HG03521 (cell line): ENCODE measurements at regions not wholly inside any gene's neighbourhood (a gene's known extent, or its start where the extent isn't known, plus 50 kb on each side); places are given as distances from the start of the nearest gene placed in this dataset.
"Not testable (repeated sequence)": the region's sequence is repeated elsewhere in the genome, so short reads cannot be mapped to it uniquely, and the experiment has no call there.

Experiments
- ATAC-seq: cut with Tn5 transposase; IDR thresholded peaks from one replicate; pipeline ENCODE4 v1.9.1; 2021; ENCODE audit warnings: mild to moderate bottlenecking, moderate library complexity; ENCODE audit not compliant: unreplicated experiment

DNA sequence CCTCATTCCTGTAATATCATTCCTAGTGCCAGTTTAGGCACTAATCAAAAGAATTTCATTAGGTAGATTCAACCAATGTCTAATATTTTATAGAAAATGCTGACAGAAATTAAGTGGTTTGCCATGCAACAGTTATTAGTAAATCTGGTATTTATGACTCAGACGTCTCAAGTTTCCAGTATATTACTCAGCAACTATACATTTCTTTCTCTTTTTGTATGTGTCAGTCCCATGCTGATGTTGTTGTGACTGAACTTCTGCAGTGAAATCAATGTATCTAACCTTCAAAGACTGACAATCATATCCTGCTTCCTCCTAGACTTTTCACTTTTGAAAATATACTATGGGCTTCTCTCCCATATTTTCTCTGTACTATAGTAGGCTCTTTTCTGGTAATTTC is 822.5 kb downstream of the NR2F1-AS1 start:
- no peak for ATAC-seq

DNA sequence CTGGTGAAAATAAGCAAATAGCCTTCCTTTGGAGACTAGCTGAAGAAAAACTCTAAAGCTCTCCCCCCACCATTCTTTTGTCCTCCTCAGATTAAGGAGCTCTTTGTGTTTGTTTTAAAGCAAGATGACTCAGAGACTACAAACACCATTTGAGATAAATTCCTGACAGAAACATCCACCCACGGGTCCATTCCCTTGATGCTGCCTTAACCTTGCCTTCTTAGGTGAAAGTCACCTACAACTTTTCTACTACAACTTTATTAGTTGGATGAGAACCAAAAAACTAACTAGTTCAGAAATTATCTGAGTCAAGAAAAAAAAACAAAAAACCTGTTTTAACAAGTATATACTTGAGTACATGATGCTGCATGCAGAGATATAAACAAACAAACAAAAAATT is 831.1 kb downstream of the NR2F1-AS1 start:
- no peak for ATAC-seq

DNA sequence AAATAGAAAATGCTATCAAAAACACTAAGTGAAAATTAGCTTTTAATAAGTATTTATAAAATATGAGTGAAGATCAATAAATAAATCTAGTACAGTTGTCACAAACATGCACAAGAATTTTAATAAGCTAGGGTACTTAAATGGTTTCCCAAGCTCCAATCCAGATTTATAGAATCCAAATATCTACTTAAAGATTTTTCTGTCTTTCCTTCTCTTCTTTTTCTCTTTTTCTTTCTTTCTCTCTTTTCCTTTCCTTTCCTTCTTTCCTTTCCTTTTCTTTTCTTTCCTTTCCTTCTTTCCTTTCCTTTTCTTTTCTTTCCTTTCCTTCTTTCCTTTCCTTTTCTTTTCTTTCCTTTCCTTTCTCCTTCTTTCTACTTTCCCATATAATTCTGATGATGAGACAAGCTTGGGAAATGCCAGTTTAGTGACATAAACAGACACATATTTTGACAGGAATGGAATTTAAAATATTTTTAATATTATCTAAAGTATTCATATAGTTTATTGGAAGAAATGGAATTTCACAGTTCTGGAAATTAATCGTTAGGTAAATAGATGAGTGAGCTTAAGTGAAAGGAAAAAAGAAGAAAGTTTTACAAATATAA is 832.8 kb downstream of the NR2F1-AS1 start:
- no peak for ATAC-seq

DNA sequence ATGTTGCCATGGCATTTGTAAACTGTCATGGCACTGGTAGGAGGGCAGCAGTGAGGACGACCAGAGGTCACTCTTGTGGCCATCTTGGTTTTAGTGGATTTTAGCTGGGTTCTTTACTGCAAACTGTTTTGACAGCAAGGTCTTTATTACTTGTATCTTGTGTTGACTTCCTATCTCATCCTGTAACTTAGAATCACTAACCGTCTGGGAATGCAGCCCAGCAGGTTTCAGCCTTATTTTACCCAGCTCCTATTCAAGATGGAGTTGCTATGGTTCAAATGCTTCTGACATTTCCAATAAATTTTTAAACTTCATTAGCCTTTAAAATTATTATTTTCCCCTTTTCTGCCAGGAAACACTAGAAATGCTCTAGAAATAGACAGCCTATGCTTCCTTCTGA is 839.1 kb downstream of the NR2F1-AS1 start:
- ATAC-seq: no peak

DNA sequence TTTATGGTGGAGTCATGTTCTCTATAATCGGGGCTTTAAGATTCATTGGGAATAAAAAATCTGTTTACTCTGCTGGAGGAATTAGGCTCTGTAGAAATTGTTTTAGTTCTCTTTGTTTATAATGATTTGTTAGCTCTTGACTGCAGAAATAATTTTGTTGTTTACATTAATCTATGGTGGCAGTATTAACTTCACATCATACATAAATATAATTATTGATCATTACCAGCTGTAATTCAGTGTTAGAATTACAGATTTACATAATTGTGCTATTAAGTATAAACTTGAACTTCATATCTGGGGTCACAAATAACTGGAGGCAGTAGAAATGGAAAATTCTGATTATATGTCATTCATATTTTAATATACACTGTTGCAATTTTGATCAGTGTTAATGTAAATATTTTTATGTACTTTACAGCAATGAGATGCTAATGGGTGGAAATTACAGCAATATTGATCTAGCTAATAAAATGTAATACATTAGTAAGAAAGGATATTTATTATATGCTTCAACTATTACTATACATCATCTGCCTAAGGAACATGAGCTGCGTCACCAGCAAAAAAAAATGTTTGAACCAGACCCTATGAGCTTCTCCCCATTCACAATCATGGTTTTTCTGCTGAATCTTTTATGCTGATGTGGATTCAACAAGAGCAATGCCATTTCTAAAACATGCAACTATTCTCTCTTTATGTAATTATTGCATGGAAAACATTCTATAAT is 846.6 kb downstream of the NR2F1-AS1 start:
- no peak for ATAC-seq

DNA sequence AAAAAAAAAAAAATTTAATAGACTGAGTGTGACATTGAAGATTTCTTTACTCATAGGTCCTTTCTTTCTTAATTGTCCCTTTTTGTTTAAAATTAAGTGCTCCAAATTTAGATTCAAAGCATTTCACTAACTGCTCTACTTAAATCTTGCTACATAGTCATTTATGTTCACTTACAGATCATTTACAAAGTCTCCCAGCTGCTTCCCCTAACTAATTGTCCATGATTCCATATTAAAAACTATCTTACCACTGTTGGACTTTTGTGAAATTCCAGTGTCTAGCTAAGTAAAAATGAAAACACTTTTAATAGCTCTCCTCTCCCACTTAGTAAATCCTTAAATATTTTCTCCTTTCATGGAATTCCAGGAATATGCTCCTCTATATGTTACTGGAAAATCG is 850.5 kb downstream of the NR2F1-AS1 start:
- ATAC-seq: no peak

DNA sequence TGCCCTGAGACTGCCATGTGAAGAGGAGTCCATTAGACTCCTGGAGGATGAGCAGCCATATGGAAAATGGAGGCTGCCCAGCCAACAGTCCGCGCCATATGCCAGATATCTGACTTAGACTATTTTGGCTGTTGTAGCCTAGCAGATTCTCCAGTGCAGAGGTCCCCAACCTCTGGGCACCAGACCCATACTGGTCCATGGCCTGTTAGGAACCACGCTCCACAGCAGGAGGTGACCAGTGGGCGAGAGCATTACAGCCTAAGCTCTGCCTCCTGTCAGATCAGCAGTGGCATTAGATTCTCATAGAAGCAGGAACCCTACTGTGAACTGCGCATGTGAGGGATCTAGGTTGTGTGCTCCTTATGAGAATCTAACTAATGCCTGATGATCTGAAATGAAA is 851.9 kb downstream of the NR2F1-AS1 start:
- no peak for ATAC-seq

DNA sequence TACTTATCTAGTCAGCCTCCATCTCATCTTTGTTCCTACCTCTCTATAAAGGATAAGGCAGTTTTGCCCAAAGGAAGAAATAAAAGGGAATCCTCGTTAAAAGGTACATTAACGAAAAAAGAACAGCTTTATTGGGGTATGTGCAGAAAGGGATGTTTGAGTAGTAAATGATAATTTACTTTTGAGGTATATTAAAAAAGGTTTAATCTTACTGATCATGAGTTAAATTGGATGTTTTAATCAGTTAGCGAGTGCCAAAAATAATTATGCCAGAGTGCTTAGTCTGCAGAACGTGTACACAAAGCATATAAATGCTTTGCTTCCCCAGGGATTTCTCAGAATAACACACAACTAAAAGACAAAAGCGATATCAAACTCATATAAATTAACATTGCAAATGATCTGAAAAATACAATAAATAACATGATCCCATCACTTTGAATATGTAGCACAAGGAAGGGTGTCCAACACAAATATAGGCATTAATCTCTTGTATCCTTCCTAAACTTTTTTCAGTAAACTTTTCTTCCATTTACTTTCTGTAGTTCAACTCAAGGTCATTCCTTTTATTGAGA is 865.0 kb downstream of the NR2F1-AS1 start:
- ATAC-seq: no peak

DNA sequence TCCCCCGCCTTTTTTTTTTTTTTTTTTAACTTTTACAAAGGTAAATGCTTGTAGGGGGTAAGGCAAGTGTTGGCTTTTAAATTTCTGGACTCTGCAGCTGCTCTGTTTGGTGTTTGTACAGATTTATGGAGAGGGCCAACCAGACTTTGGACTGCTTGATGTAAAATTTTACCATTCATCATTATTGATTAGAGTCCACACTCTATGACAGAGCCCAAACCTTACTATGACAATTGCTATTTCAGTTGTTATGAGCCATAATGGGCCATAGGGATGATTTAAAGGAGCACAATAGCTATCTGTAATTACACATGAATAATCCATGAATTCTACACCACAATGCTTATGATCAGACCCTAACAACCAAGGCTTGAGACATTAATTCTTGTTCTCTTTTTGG is 867.2 kb downstream of the NR2F1-AS1 start:
- no peak for ATAC-seq

DNA sequence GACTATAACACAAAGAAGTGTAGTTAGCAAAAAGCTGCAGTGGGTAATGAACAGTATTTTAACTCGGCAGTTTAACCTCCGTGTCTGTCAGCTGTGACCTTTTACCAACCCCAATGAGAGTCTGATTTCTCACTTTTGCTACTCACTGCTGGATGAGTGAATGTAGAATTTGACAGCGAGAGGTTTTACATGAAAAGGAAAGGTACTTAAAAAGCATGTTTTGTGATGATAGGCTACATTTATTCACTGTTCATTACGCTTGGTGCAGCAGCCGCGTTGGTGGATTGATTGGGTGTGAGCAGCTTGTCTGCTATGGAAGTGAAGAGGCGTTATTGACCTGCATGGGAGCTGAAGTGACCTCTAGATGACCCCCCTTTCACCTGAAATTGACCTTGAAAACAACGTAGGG is 867.7 kb downstream of the NR2F1-AS1 start:
- ATAC-seq: no peak

DNA sequence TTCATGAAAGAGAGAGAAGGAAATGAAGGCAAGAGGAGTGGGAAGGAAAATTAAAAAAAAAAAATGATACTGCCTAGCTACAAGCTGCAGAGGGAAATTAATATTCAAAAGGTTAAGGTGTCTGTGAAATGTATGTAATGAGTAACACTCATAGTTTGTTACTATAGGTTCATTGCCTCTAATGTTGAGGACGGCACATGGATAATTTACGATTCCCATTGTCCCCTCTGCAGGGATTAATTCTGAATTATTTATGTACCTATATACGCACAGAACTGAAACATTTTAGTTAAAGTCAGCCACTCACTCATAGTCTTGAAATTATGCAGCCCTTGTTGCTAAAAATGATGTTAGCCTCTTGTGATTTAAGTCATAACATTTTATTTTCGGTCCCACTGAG is 869.1 kb downstream of the NR2F1-AS1 start:
- no peak for ATAC-seq

DNA sequence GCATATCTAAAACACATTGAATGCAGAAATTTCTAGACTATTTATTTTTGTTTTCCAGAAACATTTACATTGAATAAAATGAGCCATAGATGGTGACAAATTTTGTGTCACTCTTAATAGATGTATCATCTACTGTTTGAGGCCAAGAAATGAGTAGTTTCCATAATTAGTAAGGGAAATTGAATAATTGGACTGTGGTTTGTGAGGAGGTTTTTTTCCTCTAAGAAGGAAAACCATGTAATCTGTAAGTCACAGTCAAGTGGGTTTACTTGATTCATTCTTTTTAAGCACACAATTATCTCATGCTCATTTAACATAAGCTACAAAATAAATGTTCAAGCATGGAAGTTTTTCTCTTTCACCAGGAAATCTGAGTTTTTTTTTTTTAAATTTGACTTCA is 876.4 kb downstream of the NR2F1-AS1 start:
- ATAC-seq: no peak

DNA sequence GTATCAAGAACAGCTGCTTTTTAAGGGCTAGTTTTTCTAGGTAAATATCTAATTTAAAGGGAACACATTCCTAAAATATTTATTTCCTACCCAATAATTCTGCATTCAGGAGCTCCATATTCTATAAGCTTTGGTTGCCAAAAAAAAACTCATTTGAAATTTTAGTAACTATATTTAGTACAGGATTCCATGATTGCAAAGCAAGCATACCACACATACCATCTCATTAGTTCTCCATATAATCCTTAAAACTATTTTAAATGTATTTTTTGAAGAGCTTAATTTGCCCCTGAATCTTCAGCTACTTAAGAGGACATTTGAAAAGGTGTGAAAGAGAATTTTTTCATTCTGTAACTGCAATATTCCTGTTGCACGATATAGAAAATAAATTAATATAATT is 877.0 kb downstream of the NR2F1-AS1 start:
- ATAC-seq: no peak

DNA sequence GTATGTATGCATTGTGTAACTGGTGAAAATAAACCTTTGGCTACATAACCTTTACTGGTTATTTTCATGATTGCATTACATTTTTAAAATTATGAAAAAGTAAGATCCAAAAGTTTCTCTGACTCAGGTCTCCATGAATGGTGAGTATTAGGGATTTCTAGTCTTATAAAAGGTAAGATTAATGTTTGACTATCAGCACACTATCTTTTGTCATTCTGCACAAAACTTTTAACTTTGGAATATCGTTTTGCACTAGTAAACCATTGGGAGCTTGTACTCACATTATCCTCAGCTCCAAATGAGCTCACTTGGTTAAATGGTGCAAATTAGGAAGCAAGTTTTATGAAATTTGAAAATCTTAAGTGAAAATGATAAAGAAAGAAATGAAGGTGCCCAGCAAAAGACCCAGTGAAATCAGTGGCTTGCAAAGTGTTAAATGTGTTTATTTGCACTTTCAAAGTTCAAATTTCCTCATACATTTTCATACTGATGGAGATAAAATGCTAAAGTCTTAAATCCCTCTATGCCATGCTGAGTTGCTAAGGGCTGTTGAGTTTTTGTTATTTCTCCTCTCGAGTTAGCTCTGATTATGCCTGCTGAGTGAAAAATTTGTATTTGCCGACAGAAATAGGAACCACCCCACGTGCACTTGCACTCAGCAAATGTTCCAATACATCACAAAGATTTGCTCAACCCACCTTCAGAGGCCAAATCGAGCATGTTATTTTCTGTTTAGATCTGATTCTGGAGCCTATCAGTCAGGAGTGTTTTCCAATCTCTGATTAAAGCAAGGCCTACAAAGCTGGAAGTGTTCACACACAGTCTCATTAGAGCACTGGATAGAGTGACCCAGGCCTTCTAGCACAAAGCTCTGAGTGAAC is 885.7 kb downstream of the NR2F1-AS1 start:
- no peak for ATAC-seq

DNA sequence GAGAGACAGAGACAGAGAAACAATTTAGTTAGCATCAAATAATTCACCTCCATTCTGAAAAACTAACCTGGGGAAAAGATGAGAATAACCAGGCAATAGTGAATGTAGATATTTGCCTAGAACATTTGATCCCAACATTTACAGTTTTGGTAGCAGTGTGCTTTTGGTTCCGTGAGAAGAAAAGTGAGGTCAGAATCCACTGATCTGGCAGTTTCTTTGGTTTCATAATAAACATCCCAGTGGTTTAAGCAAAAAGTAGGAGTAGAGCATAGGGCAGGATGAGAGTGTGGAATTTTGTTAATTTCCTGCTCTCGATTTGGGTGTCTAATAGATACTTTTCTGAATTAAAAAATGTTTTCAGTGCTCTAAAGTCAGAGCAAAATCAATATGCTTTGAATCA is 887.0 kb downstream of the NR2F1-AS1 start:
- ATAC-seq: no peak

DNA sequence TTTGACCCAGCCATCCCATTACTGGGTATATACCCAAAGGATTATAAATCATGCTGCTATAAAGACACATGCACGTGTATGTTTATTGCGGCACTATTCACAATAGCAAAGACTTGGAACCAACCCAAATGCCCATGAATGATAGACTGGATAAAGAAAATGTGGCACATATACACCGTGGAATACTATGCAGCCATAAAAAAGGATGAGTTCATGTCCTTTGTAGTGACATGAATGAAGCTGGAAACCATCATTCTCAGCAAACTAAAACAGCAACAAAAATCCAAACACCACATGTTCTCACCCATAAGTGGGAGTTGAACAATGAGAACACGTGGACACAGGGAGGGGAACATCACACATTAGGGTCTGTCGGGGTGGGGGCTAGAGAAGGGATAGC is 889.1 kb downstream of the NR2F1-AS1 start:
- ATAC-seq: not testable (repeated sequence)

DNA sequence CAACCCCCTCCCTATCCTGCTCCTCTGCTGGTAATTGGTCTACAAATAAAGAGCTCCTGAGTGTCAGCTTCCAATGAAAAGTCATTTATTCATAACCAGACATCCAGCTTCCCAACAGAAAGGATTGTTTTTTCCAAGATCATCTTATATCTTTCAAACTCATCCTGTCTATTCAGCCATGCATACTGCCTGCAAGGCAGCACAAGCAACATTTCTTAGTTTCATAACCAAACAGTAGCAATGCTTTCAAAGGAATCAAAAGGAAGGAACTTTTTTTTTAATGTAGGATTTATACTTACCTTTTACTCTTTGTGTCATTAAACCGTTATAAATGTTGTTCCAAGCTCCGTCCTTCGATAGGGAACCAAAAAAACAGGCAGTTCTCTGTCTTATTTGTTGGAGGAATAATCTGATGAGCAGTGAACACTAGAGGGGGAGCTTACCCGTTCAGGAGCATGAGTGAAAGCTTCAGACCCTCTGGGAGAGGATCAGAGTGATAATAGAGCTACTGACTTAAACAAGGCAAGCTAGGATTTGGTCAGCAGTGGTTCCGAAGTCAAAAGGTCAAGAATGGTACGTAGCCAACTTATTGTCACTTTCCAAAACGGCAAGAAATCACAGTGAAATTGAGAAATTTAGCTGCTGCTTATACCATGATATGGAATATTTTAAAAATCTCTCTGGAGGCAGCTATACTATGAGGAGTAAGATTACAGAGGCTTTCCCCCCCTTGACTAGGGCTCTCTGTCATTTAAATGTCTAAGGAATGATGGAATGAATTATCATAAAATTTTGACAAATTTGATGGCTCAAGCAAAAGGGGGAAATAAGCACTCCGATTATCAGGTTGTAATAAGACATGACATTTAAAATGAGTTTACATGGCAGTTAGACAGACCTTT is 892.9 kb downstream of the NR2F1-AS1 start:
- ATAC-seq: no peak

DNA sequence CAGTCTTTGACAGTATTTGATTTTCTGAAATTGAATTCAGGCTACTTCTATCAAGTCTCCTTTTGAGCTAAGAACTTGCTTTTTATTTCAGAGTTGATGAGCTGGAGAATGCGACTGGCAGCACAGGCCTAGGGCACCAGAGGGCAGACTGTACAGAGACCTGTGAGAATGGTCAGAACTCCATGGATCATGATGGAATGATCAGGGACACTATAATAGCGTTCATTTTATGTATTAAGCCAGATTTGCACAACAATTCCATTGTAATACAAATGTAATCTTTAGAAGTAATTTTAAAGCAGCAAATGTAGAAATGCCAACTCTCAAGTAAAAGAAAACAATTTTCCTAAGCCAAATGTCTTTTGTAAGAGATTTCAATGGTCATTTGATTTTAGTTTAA is 902.4 kb downstream of the NR2F1-AS1 start:
- ATAC-seq: no peak

DNA sequence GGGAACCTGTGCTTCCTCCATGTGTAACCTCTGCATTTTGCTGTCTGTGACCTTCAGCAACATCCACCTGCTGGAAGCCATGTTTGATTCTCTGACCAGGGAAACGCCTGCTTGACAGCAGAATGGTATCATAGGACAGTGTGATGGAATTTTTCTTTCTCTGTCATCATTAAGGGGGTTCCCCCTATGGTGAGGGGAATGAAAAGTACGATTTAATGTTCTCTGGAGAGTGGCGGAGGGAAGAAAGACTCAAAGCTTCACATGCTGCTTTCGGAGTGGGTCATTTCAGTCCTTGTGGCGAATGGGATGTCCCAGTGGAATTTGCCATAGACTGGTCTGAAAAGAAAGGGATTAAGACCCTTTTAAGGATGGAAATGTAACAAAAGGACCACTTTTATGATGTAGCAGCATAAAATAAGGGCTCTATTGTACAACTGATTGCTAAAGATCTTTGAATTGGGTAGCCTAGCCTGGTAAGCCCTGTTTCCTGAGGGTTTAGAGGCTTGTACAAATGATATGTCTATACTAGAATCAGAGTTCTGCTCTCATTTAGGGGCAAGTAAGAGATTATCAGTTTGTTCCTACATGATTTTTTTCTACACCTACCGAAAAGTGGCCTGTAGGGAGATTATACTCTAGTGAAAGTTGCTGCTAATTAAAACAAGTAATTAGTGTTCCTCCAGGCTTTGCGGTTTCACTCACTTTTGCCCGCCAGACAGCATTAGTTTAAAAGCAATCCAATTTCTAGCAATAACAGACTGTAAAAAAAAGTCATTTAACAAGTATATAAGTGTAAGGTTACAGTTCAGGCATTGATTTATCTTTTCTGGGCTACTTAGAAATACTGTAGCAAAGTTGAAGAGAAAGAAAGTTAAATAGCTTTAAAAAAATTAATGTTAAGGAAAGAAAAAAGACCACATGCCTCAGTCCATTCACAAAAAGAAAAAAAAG is 904.5 kb downstream of the NR2F1-AS1 start:
- ATAC-seq: no peak
